ENCODE measurements at regions not wholly inside any gene's neighbourhood (a gene's known extent, or its start where the extent isn't known, plus 50 kb on each side); places are given as distances from the start of the nearest gene placed in this dataset.

- Mint-ChIP-seq H3K36me3 (ENCODE audit: low read depth) (peaks cover 4% of the 10 kb centered on the region), H3K27ac (ENCODE audit: unreplicated experiment) (no peak overlapping the region), H3K4me1 (no peaks in the 10 kb centered on the region), H3K9me3 (peaks cover 9% of the 10 kb centered on the region), H3K27me3 (ENCODE audit: low read depth) (no peaks in the 10 kb centered on the region), H3K4me3 (no peak overlapping the region)
- DNase-seq (ENCODE audit: low read depth, low spot score) = no peak
- no peak for TF ChIP-seq CTCF (conservative IDR thresholded peaks at IDR 0.05)
Observed at GRCh38 chr4:125010796-125011503, 298.4 kb upstream of the ANKRD50 start.

DNA sequence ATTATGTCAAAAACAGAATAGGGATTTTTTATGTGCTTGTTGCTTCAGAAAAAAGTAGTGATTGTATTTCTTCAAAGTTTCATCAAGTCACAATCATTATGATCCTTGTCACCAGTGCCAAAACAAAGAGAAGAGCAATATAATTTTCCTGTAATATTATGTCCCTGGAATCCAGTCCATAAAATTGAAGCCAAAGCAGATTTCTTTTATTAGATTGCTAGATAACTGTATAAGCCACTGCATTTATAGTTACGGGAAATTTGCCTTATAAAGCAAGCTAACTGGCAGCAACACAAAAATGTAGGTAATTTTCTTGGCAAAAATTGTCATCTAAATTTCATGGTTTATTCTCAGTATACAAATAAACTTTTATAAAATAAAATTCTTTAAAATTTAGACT, 296.1 kb upstream of the ANKRD50 start:
- Mint-ChIP-seq H3K27ac (ENCODE audit: unreplicated experiment) (no peak overlapping the region), H3K27me3 (ENCODE audit: low read depth) (no peaks in the 10 kb centered on the region), H3K4me3 (no peak overlapping the region), H3K9me3 (peaks cover 4% of the 10 kb centered on the region), H3K36me3 (ENCODE audit: low read depth) (peaks cover 4% of the 10 kb centered on the region), H3K4me1 (peaks cover 19% of the 10 kb centered on the region)
- DNase-seq (ENCODE audit: low read depth, low spot score) = no peak
- no peak for TF ChIP-seq CTCF (conservative IDR thresholded peaks at IDR 0.05)

GRCh38 chr4:125004676-125005075, 292.1 kb upstream of the ANKRD50 start:
- peaks cover 4% of the 10 kb centered on the region for H3K36me3 Mint-ChIP-seq (ENCODE audit: low read depth)
- no peak for TF ChIP-seq CTCF (conservative IDR thresholded peaks at IDR 0.05)
- H3K27me3 Mint-ChIP-seq (ENCODE audit: low read depth) = no peaks in the 10 kb centered on the region

DNA sequence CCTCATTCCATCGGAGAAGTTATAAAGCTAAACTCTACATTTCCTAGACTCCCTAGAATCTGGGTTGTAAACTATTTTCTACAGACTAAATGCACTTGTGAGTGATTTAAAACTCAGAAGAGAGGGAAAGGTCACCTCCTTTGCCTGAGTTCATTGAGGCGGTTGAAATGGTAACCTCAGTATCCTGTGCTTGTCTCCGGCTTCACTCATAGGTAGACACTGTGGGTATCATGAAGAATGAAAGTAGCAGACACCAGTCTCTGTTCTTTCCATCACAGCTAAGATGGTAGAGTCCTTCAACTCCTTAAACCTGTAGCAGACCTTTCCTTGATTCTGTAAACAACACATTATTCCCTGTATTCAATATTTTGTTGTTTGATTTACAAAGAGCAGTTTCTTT, 291.3 kb upstream of the ANKRD50 start:
- no peak for TF ChIP-seq CTCF (conservative IDR thresholded peaks at IDR 0.05)
- no peak for DNase-seq (ENCODE audit: low read depth, low spot score)
- H3K4me1 Mint-ChIP-seq = peaks cover 19% of the 10 kb centered on the region
- peaks cover 4% of the 10 kb centered on the region for H3K9me3 Mint-ChIP-seq
- no peaks in the 10 kb centered on the region for H3K27me3 Mint-ChIP-seq (ENCODE audit: low read depth)
- H3K27ac Mint-ChIP-seq (ENCODE audit: unreplicated experiment) = no peak overlapping the region
- H3K36me3 Mint-ChIP-seq (ENCODE audit: low read depth) = peaks cover 4% of the 10 kb centered on the region
- no peak overlapping the region for H3K4me3 Mint-ChIP-seq

More at GRCh38 chr4:125004676-125005075, 292.1 kb upstream of the ANKRD50 start:
- no peak overlapping the region for H3K4me3 Mint-ChIP-seq
- peaks cover 4% of the 10 kb centered on the region for H3K9me3 Mint-ChIP-seq
- H3K4me1 Mint-ChIP-seq = peaks cover 19% of the 10 kb centered on the region
- no peak for DNase-seq (ENCODE audit: low read depth, low spot score)
- H3K27ac Mint-ChIP-seq (ENCODE audit: unreplicated experiment) = peak overlapping the region; percentile 47

- Mint-ChIP-seq H3K27ac (ENCODE audit: unreplicated experiment) (no peak overlapping the region), H3K4me1 (peaks cover 7% of the 10 kb centered on the region), H3K36me3 (ENCODE audit: low read depth) (no peaks in the 10 kb centered on the region), H3K9me3 (no peaks in the 10 kb centered on the region), H3K4me3 (no peak overlapping the region), H3K27me3 (ENCODE audit: low read depth) (no peaks in the 10 kb centered on the region)
- no peak for TF ChIP-seq CTCF (conservative IDR thresholded peaks at IDR 0.05)
- no peak for DNase-seq (ENCODE audit: low read depth, low spot score)
Observed at GRCh38 chr4:124997991-124998390, 285.5 kb upstream of the ANKRD50 start.

Data from neural crest cell (in vitro differentiated cells).